NCI-H748 treated with DMSO at 0.1 percent for 48 hours (cell line): ENCODE measurements at regions not wholly inside any gene's neighbourhood (a gene's known extent, or its start where the extent isn't known, plus 50 kb on each side); places are given as distances from the start of the nearest gene placed in this dataset.
A peak's percentile ranks its signal among the peaks of the same experiment; 100 is the strongest.
"Not testable (repeated sequence)": the region's sequence is repeated elsewhere in the genome, so short reads cannot be mapped to it uniquely, and the experiment has no call there.

Source experiments
- DNase-seq: peaks from one replicate; lab custom pipeline; 2025; lab: John Stamatoyannopoulos, UW

GRCh38 chr7:16089191-16089590 lies 332.1 kb downstream of the CRPPA start:
- DNase-seq = no peak

- DNase-seq = no peak
Observed at GRCh38 chr7:16086743-16087142, 334.6 kb downstream of the CRPPA start.

GRCh38 chr7:16085780-16086179 lies 335.6 kb downstream of the CRPPA start:
- not testable (repeated sequence) for DNase-seq

- no peak for DNase-seq
Observed at GRCh38 chr7:16084875-16085274, 336.5 kb downstream of the CRPPA start.

- DNase-seq = peak; percentile 20
Observed at GRCh38 chr7:16084370-16084769, 337.0 kb downstream of the CRPPA start.

- DNase-seq = no peak
Observed at GRCh38 chr7:16083931-16084330, 337.4 kb downstream of the CRPPA start.

GRCh38 chr7:16080131-16080530 lies 341.2 kb downstream of the CRPPA start:
- DNase-seq = no peak

- DNase-seq = no peak
Observed at GRCh38 chr7:16079723-16080122, 341.6 kb downstream of the CRPPA start.

- peak; percentile 73 for DNase-seq
Observed at GRCh38 chr7:16078076-16078952, 343.0 kb downstream of the CRPPA start.

- DNase-seq = peak; percentile 75
Observed at GRCh38 chr7:16071246-16071857, 350.0 kb downstream of the CRPPA start.

GRCh38 chr7:16070806-16071205 lies 350.5 kb downstream of the CRPPA start:
- DNase-seq = no peak

GRCh38 chr7:16069998-16070397 lies 351.3 kb downstream of the CRPPA start:
- no peak for DNase-seq

- DNase-seq = no peak
Observed at GRCh38 chr7:16068183-16068582, 353.2 kb downstream of the CRPPA start.

GRCh38 chr7:16067711-16068110 lies 353.6 kb downstream of the CRPPA start:
- DNase-seq = peak; percentile 93

- peak; percentile 91 for DNase-seq
Observed at GRCh38 chr7:16066805-16067459, 354.4 kb downstream of the CRPPA start.

- DNase-seq = no peak
Observed at GRCh38 chr7:16065939-16066338, 355.4 kb downstream of the CRPPA start.

GRCh38 chr7:16063716-16064675 lies 357.3 kb downstream of the CRPPA start:
- no peak for DNase-seq

- no peak for DNase-seq
Observed at GRCh38 chr7:16063221-16063620, 358.1 kb downstream of the CRPPA start.

GRCh38 chr7:16062269-16062668 lies 359.1 kb downstream of the CRPPA start:
- DNase-seq = no peak

- no peak for DNase-seq
Observed at GRCh38 chr7:16061630-16062029, 359.7 kb downstream of the CRPPA start.

GRCh38 chr7:16061011-16061410 lies 360.3 kb downstream of the CRPPA start:
- DNase-seq = no peak

GRCh38 chr7:16060502-16060901 lies 360.8 kb downstream of the CRPPA start:
- no peak for DNase-seq
